Activated CD4-positive, alpha-beta T cell treated with anti-CD3 and anti-CD28 coated beads for 36 hours (primary cell): ENCODE measurements at regions not wholly inside any gene's neighbourhood (a gene's known extent, or its start where the extent isn't known, plus 50 kb on each side); places are given as distances from the start of the nearest gene placed in this dataset.
"Not testable (repeated sequence)": the region's sequence is repeated elsewhere in the genome, so short reads cannot be mapped to it uniquely, and the experiment has no call there.

ENCODE experiments used
- ATAC-seq: fragments of 200-7000 bp; cut with Tn5 transposase; one replicate; pipeline ENCODE4 v1.10.0; 2021; ENCODE audit warnings: mild to moderate bottlenecking, moderate library complexity
- CTCF ChIA-PET: fragments of 350-600 bp; sonication (Branson Sonifier 250); formaldehyde crosslinking; loops from one replicate; lab custom pipeline; 2021; ENCODE audit warnings: antibody characterized with exemption; lab: Charles Lee
- POLR2A ChIA-PET: fragments of 350-600 bp; sonication (Branson Sonifier 250); formaldehyde crosslinking; loops from one replicate; lab custom pipeline; 2021; ENCODE audit warnings: antibody characterized with exemption, inconsistent platforms; lab: Charles Lee
- DNase-seq: peaks from one replicate; pipeline ENCODE4 v3.0.0-alpha.2; 2020
- H3K27ac Mint-ChIP-seq: one replicate; pipeline ENCODE4 v1.8.0; 2021; ENCODE audit warnings: mixed read lengths
- H3K27me3 Mint-ChIP-seq: one replicate; pipeline ENCODE4 v1.8.0; 2021; ENCODE audit warnings: mixed read lengths
- H3K36me3 Mint-ChIP-seq: one replicate; pipeline ENCODE4 v1.8.0; 2021; ENCODE audit warnings: low read depth, mixed read lengths
- H3K4me1 Mint-ChIP-seq: one replicate; pipeline ENCODE4 v1.8.0; 2021; ENCODE audit warnings: mixed read lengths
- H3K4me3 Mint-ChIP-seq: one replicate; pipeline ENCODE4 v1.8.0; 2021; ENCODE audit warnings: mild to moderate bottlenecking, moderate library complexity, mixed read lengths
- H3K9me3 Mint-ChIP-seq: one replicate; pipeline ENCODE4 v1.8.0; 2021; ENCODE audit warnings: low read depth, mixed read lengths
- intact Hi-C, 2 experiments: fragments of 100-400 bp; cut with DNase I in 1 of 2; cut with micrococcal nuclease in 1 of 2; formaldehyde crosslinking; loops; one replicate each; pipeline versions ENCODE4 v1.14.2 to v1.15.1; 2022 to 2024; cut with DNase I, micrococcal nuclease

DNA sequence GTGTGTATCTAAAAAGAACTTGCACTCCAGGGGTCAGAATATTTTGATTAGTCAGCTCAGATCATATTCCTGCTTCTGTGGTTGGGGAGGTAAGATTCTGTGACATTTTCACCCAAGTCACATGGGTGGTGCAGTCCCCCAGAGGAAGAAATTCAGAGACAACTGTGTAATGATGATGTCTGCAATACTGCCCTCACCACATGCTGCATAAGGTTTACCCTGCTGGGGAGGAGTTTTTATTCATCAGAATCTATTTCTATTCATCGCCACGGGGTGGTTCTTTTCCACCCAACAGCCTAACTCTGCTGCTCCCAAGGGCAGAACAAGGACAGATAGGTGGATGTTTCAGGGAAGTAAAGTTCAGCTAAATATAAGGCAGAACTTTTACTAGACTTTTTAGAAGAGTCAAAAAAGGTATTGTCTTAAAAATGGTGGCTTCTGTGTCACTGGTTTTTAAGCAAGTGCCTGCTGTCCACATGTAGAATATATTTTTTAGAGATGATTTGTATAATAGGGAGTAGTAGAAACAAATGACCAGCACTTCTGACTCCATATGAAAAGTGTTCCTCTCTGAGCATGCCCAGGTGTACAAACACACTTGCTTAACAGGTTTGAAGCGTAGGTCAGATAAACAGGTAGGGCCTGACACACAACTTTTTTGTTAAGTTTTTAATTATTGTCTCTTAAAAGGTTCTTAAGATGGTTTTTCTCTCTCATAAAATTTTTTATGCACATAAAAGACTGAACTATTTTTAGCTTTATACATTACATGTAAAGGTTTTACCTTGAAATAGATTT lies 352.7 kb downstream of the LRRC70 start:
- no peak overlapping the region for H3K4me3 Mint-ChIP-seq
- no peak overlapping the region for H3K27ac Mint-ChIP-seq
- CTCF ChIA-PET = no interaction called here
- H3K4me1 Mint-ChIP-seq = no peaks in the 10 kb centered on the region
- no peaks in the 10 kb centered on the region for H3K27me3 Mint-ChIP-seq
- H3K9me3 Mint-ChIP-seq = no peaks in the 10 kb centered on the region
- ATAC-seq (no peak), DNase-seq (no peak)
- POLR2A ChIA-PET = no interaction called here
- H3K36me3 Mint-ChIP-seq = no peaks in the 10 kb centered on the region
- intact Hi-C loops = no loop called here

DNA sequence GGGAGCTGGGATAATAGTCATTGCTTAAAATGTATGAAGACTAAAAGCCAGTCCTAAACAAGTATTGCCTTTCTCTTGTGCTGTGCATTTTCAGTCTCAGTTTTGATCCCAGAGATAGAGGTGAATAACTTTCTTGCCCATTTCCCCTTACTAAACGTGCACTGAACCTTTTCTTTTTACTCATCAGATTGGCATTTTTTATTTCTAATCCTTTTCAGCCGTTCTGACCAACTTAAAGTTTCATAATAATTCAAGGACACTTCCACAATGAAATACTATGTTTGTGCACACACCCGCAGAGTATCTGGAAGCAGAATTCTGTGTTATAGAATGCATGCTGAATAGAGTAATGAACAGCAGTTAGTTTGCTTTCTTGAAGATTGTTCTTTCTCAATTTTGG lies 343.6 kb downstream of the LRRC70 start:
- Mint-ChIP-seq H3K27ac (no peak overlapping the region), H3K27me3 (peaks cover 2% of the 10 kb centered on the region), H3K9me3 (no peaks in the 10 kb centered on the region), H3K4me1 (no peaks in the 10 kb centered on the region), H3K36me3 (no peaks in the 10 kb centered on the region), H3K4me3 (no peak overlapping the region)
- intact Hi-C loops = no loop called here
- DNase-seq (no peak), ATAC-seq (no peak)
- ChIA-PET POLR2A (no interaction called here), CTCF (no interaction called here)

GRCh38 chr5:62920856-62921255 lies 342.2 kb downstream of the LRRC70 start:
- POLR2A ChIA-PET = no interaction called here
- ATAC-seq = no peak
- intact Hi-C loops = no loop called here
- Mint-ChIP-seq H3K9me3 (no peaks in the 10 kb centered on the region), H3K27ac (no peak overlapping the region), H3K4me1 (no peaks in the 10 kb centered on the region), H3K36me3 (no peaks in the 10 kb centered on the region), H3K4me3 (no peak overlapping the region), H3K27me3 (peaks cover 4% of the 10 kb centered on the region)
- CTCF ChIA-PET = no interaction called here
- DNase-seq = no peak

DNA sequence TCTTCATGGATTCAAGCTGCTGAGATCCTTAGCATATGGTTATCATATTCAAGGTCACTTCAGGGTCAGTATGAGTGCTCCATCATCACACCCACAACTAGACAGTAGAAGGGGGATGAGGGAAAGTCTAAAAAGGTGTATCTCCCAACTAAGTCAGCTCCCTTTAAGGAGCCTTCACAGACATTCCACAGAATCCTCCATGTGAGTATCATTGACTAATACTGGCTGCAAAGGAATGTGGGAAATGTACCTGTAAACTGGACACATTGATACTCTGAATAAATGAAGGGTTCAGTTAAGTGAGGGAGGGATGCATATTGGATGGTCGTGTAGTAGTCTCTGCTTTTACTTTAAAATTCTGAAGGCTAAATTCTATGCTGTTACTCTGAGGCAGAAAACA lies 330.7 kb downstream of the LRRC70 start:
- Mint-ChIP-seq H3K36me3 (no peaks in the 10 kb centered on the region), H3K4me3 (no peak overlapping the region), H3K27ac (no peak overlapping the region), H3K27me3 (no peaks in the 10 kb centered on the region), H3K4me1 (no peaks in the 10 kb centered on the region), H3K9me3 (peaks cover 4% of the 10 kb centered on the region)
- DNase-seq = no peak
- ChIA-PET POLR2A (no interaction called here), CTCF (no interaction called here)
- no peak for ATAC-seq
- intact Hi-C loops = no loop called here

DNA sequence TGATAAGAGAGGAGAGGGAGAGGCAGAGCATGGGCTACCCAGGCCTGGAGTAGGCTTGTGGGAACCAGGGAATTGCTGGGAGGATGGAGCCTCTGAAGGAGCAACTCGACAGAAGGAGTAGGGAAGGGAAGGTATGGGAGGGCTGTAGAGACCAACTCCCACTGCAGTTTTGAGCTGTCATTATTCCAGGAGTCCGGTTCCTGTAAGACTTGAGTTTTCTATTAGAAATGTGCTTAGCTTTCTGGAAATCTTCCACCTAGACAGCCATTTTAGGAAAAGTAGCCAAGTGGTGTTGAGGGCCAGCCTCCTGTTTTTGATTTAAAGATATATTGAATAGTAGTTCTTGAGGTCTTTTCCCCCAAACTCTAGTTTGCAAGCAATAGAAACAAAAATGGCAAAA lies 323.5 kb downstream of the LRRC70 start:
- ChIA-PET POLR2A (no interaction called here), CTCF (no interaction called here)
- Mint-ChIP-seq H3K9me3 (no peaks in the 10 kb centered on the region), H3K36me3 (no peaks in the 10 kb centered on the region), H3K27ac (no peak overlapping the region), H3K27me3 (no peaks in the 10 kb centered on the region), H3K4me3 (no peak overlapping the region), H3K4me1 (no peaks in the 10 kb centered on the region)
- intact Hi-C loops = no loop called here
- ATAC-seq = no peak
- no peak for DNase-seq

DNA sequence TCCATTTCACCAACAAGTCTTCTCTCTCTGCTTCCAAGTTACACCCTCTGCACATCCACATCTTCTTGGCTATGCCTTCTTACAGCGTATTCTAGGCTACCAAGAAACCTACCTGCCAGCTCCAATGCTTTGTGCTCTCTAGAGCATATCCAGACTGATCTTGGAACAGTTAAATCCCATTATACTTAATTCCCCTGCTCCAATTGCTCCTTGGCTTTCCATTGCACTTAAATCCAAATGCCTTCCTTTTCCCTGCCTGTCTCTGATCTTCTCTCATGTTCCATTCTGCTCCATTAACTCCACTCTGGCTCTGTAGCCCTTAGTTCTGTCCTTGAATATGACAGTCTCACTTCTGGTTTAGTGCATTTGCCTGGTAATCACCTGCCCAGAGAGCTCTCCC lies 322.4 kb downstream of the LRRC70 start:
- ATAC-seq = no peak
- no peak overlapping the region for H3K27ac Mint-ChIP-seq
- intact Hi-C loops = no loop called here
- ChIA-PET POLR2A (no interaction called here), CTCF (no interaction called here)
- H3K36me3 Mint-ChIP-seq = no peaks in the 10 kb centered on the region
- H3K9me3 Mint-ChIP-seq = no peaks in the 10 kb centered on the region
- no peak overlapping the region for H3K4me3 Mint-ChIP-seq
- no peaks in the 10 kb centered on the region for H3K4me1 Mint-ChIP-seq
- no peaks in the 10 kb centered on the region for H3K27me3 Mint-ChIP-seq
- DNase-seq = no peak

- ATAC-seq (no peak), DNase-seq (no peak)
- Mint-ChIP-seq H3K4me1 (no peaks in the 10 kb centered on the region), H3K36me3 (no peaks in the 10 kb centered on the region), H3K27me3 (no peaks in the 10 kb centered on the region), H3K27ac (no peak overlapping the region), H3K4me3 (no peak overlapping the region), H3K9me3 (no peaks in the 10 kb centered on the region)
- ChIA-PET CTCF (no interaction called here), POLR2A (no interaction called here)
- intact Hi-C loops = no loop called here
These were observed 317.7 kb downstream of the LRRC70 start for GRCh38 chr5:62896121-62896893.

GRCh38 chr5:62886603-62887315 lies 308.1 kb downstream of the LRRC70 start:
- Mint-ChIP-seq H3K36me3 (no peaks in the 10 kb centered on the region), H3K4me1 (no peaks in the 10 kb centered on the region), H3K9me3 (no peaks in the 10 kb centered on the region), H3K27ac (no peak overlapping the region), H3K27me3 (peaks cover 2% of the 10 kb centered on the region), H3K4me3 (no peak overlapping the region)
- CTCF ChIA-PET = no interaction called here
- DNase-seq = no peak
- no peak for ATAC-seq
- POLR2A ChIA-PET = no interaction called here
- intact Hi-C loops = no loop called here

- H3K4me3 Mint-ChIP-seq, DNase-seq, intact Hi-C loops, H3K27me3 Mint-ChIP-seq, H3K27ac Mint-ChIP-seq, ATAC-seq, H3K36me3 Mint-ChIP-seq, POLR2A ChIA-PET, H3K4me1 Mint-ChIP-seq, CTCF ChIA-PET: not testable (repeated sequence)
- H3K9me3 Mint-ChIP-seq = peaks cover 17% of the 10 kb centered on the region
These were observed 258.7 kb downstream of the LRRC70 start for GRCh38 chr5:62837330-62837729.

DNA sequence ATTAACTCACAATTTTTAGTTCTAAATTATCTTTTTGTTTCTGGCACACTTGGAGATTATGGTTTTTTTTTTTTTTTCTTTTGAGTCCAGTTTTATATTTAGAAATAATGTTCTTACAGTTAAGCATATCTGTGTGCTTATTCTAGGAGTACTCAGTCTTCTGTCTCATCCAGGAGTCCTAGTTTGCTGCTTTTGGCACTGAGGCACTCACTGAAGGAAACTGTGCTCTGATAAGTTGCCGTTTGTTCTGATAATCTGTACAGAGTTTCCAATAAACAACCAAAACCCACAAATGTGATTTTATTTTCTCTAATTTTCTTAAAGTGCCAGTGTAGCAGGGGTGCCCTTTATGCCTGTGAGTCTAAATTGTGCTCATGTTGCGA lies 251.0 kb downstream of the LRRC70 start:
- CTCF ChIA-PET = no interaction called here
- H3K4me1 Mint-ChIP-seq = no peaks in the 10 kb centered on the region
- H3K36me3 Mint-ChIP-seq = no peaks in the 10 kb centered on the region
- POLR2A ChIA-PET = no interaction called here
- DNase-seq = no peak
- H3K9me3 Mint-ChIP-seq = peaks cover 2% of the 10 kb centered on the region
- intact Hi-C loops = no loop called here
- no peak overlapping the region for H3K27ac Mint-ChIP-seq
- no peak for ATAC-seq
- no peak overlapping the region for H3K4me3 Mint-ChIP-seq
- no peaks in the 10 kb centered on the region for H3K27me3 Mint-ChIP-seq

DNA sequence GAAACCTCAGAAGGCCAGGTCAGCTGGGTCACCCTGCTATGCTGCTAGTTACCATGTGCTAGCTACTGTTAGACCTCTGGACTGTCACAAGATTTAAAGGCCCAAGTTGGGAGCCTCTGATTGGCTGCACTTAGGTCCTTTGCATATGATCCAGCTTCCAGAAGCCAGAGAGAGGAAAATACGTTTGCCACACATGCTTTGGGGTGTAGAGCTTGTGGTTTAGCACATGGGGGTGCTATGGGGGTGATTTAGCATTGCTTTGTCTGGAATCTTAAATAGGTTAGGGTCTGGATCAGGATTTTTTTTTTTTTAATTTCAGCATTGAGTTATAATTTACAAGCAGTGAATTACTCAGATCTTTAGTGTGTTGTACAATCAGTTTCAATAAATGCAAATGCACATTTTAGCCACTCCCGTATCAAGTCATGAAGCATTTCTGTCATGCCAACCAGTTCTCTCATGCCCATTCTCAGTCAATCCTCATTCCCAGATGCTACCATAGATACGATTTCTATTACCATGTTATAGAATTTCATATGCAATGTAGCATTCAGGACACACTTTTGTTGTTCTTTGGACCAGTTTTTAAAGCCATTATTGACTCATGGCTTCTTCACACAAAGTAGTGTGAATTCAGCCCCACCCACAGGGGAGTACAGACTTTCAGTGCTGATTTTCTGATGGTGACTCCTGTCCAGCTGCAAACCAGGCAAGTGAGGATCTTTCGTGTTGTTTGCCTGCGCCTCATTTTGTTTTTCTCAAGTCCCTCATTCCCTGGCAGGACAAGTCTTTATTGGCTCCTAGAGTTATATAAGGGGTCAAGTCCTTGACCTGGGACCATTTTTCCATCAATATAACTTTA lies 250.4 kb downstream of the LRRC70 start:
- ATAC-seq (no peak), DNase-seq (no peak)
- peaks cover 2% of the 10 kb centered on the region for H3K9me3 Mint-ChIP-seq
- POLR2A ChIA-PET = no interaction called here
- CTCF ChIA-PET = no interaction called here
- H3K27ac Mint-ChIP-seq = no peak overlapping the region
- H3K27me3 Mint-ChIP-seq = no peaks in the 10 kb centered on the region
- H3K36me3 Mint-ChIP-seq = no peaks in the 10 kb centered on the region
- no peaks in the 10 kb centered on the region for H3K4me1 Mint-ChIP-seq
- no peak overlapping the region for H3K4me3 Mint-ChIP-seq
- intact Hi-C loops = no loop called here
